ENCODE measurements at regions not wholly inside any gene's neighbourhood (a gene's known extent, or its start where the extent isn't known, plus 50 kb on each side); places are given as distances from the start of the nearest gene placed in this dataset.

DNA sequence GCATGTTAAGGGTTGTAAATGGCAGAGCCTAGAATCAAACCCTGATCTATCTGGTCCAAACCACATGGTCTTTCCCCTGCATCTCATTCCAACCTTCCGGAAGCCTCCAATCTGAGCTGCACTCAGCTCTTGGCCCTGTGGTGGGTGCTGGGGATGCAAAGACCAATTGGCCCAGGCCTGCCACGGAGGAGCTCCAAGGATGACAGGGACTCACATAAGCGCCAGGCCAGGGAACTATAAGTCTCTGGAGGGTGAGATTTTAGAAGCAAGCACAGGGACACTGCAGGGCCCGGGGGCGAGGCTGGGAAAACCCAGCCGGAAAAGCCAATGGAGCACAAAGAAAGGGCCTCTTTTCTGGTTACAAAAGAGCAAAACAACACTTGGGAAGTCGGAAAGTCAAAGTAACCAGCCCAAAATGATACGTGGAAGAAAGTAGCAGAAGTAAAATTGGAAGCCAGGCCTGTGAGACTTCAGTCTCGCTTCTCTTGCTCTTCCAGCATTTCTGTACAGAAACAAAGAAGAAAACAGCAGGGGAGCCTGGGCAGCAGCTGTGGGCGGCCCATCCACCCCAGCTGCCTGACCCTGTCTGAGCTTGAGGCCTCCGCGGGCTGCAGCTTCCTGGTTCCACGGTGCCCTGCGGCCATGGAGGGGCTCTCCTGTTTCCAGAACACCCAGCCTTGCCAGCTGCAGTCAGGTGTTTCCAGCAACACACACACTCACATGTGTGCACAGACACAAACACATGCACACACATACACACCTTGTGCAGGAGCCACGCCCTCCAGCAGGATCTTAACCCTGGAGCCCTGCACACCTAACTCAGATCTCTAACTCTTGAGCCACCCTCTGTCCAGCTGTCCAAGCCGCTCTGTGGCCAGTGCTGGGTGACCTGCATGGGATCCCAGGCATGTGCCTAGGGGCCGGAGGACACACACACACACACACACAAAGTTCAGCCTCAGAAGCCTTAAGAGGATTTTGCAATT, 178.2 kb downstream of the BCL11B start:
- Histone ChIP-seq H3K4me1 (ENCODE audit: control insufficient read depth, insufficient read depth, low read length) (no peaks in the 10 kb centered on the region), H3K9me3 (ENCODE audit: control insufficient read depth, insufficient read depth, low read length) (no peaks in the 10 kb centered on the region), H3K4me3 (ENCODE audit: low read length) (no peak overlapping the region), H3K27ac (ENCODE audit: low read length) (no peak overlapping the region), H3K27me3 (ENCODE audit: control insufficient read depth, insufficient read depth, low read length) (no peaks in the 10 kb centered on the region), H3K36me3 (ENCODE audit: control insufficient read depth, insufficient read depth, low read length) (no peaks in the 10 kb centered on the region)
- ATAC-seq (no peak), DNase-seq (no peak)
- Mint-ChIP-seq H3K4me1 (no peaks in the 10 kb centered on the region), H3K27me3 (ENCODE audit: low read depth in 2 of 2) (peaks cover 0 to 10% of the 10 kb centered on the region in 2 donors), H3K36me3 (peaks cover 10% of the 10 kb centered on the region), H3K9me3 (peaks cover 0 to 3% of the 10 kb centered on the region in 2 donors), H3K4me3 (no peak overlapping the region), H3K27ac (no peak overlapping the region)
- TF ChIP-seq CTCF (IDR thresholded peaks at IDR 0.05) = no peak
- WGBS (ENCODE audit: insufficient coverage) = 73% methylated on average over 16 of the region's 17 CpGs
- intact Hi-C loops (cut with micrococcal nuclease) = no loop called here

DNA sequence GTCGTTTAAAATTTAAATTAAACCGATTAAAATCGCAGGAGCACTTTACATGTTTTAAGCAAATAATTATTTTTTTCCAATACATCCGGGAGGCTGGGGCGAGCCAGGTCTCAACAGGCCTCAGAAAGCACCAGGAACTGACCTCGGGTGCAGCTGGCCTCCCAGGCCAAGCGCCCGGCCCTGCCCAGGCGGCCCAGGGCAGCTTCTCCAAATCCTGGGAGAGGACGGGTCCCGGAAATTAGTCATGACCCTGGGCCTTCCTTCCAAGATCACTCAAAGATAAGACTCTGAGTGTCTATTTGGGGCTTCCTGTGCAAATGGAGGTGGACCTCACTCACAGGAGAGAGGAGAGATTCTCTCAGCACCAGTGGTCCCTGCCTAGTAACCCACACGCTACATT, 177.1 kb downstream of the BCL11B start:
- Mint-ChIP-seq H3K36me3 (peaks cover 10% of the 10 kb centered on the region), H3K4me1 (no peaks in the 10 kb centered on the region), H3K27ac (no peak overlapping the region), H3K9me3 (peaks cover 0 to 3% of the 10 kb centered on the region in 2 donors), H3K27me3 (ENCODE audit: low read depth in 2 of 2) (no peaks in the 10 kb centered on the region), H3K4me3 (no peak overlapping the region)
- no peaks in the 10 kb centered on the region for H3K27me3 ChIP-seq (ENCODE audit: control insufficient read depth, insufficient read depth, low read length)
- TF ChIP-seq CTCF (IDR thresholded peaks at IDR 0.05) = no peak
- no peak overlapping the region for H3K4me3 ChIP-seq (ENCODE audit: low read length)
- H3K27ac ChIP-seq (ENCODE audit: low read length) = no peak overlapping the region
- intact Hi-C loops (cut with micrococcal nuclease) = no loop called here
- DNase-seq (no peak), ATAC-seq (no peak)
- no peaks in the 10 kb centered on the region for H3K9me3 ChIP-seq (ENCODE audit: control insufficient read depth, insufficient read depth, low read length)
- WGBS (ENCODE audit: insufficient coverage) = 94% methylated on average over 12 of the region's 12 CpGs
- no peaks in the 10 kb centered on the region for H3K4me1 ChIP-seq (ENCODE audit: control insufficient read depth, insufficient read depth, low read length)
- no peaks in the 10 kb centered on the region for H3K36me3 ChIP-seq (ENCODE audit: control insufficient read depth, insufficient read depth, low read length)

GRCh38 chr14:99095369-99095768, 176.6 kb downstream of the BCL11B start:
- Histone ChIP-seq H3K36me3 (ENCODE audit: control insufficient read depth, insufficient read depth, low read length) (no peaks in the 10 kb centered on the region), H3K4me1 (ENCODE audit: control insufficient read depth, insufficient read depth, low read length) (no peaks in the 10 kb centered on the region), H3K27me3 (ENCODE audit: control insufficient read depth, insufficient read depth, low read length) (no peaks in the 10 kb centered on the region), H3K9me3 (ENCODE audit: control insufficient read depth, insufficient read depth, low read length) (no peaks in the 10 kb centered on the region), H3K4me3 (ENCODE audit: low read length) (no peak overlapping the region), H3K27ac (ENCODE audit: low read length) (no peak overlapping the region)
- H3K27ac Mint-ChIP-seq = no peak overlapping the region
- H3K4me1 Mint-ChIP-seq = no peaks in the 10 kb centered on the region
- no peak for TF ChIP-seq CTCF (IDR thresholded peaks at IDR 0.05)
- DNase-seq (no peak), ATAC-seq (no peak)
- intact Hi-C loops (cut with micrococcal nuclease) = no loop called here
- no peak overlapping the region for H3K4me3 Mint-ChIP-seq
- H3K9me3 Mint-ChIP-seq = peaks cover 0 to 3% of the 10 kb centered on the region in 2 donors
- 98% methylated on average over 2 of the region's 2 CpGs for WGBS (ENCODE audit: insufficient coverage)
- H3K27me3 Mint-ChIP-seq (ENCODE audit: low read depth in 2 of 2) = no peaks in the 10 kb centered on the region
- peaks cover 10% of the 10 kb centered on the region for H3K36me3 Mint-ChIP-seq
